OCI-LY7 (cell line): ENCODE measurements at regions not wholly inside any gene's neighbourhood (a gene's known extent, or its start where the extent isn't known, plus 50 kb on each side); places are given as distances from the start of the nearest gene placed in this dataset.

Experiments used
- BruUV-seq: library from RNA; stranded (reverse); fragments of 400-500 nt; replicated peaks from 2 replicates; lab custom pipeline; 2021; lab: Mats Ljungman, UMichigan
- CTCF ChIA-PET: fragments of 300-600 bp; sonication (Branson Sonifier 250); formaldehyde crosslinking; loops from one replicate; lab custom pipeline; 2022; ENCODE audit warnings: antibody characterized with exemption; ENCODE audit not compliant: unreplicated experiment; lab: Charles Lee
- POLR2A ChIA-PET: fragments of 300-600 bp; sonication (Branson Sonifier 250); formaldehyde crosslinking; loops from one replicate; lab custom pipeline; 2022; ENCODE audit warnings: antibody characterized with exemption; lab: Charles Lee
- DNase-seq: peaks from one replicate; pipeline ENCODE4 v3.0.0-alpha.2; 2015; ENCODE audit warnings: low spot score
- H2AFZ ChIP-seq: fragments of 200-600 bp; sonication (generic), shearing (Covaris generic); 2 replicates; pipeline ENCODE4 v1.6.1; 2014; ENCODE audit warnings: mild to moderate bottlenecking, antibody characterized with exemption, low read length, moderate library complexity
- H3K27ac ChIP-seq: fragments of 200-600 bp; sonication (generic); 2 replicates; pipeline ENCODE4 v1.5.1; 2014; ENCODE audit warnings: mixed run types, low read depth, mild to moderate bottlenecking, moderate library complexity, low read length, inconsistent platforms; ENCODE audit not compliant: poor library complexity, severe bottlenecking
- H3K36me3 ChIP-seq: fragments of 200-600 bp; sonication (generic); 2 replicates; pipeline ENCODE4 v1.6.1; 2014; ENCODE audit warnings: mild to moderate bottlenecking, antibody characterized with exemption, low read length, moderate library complexity, mixed read lengths; ENCODE audit not compliant: insufficient read depth
- H3K4me1 ChIP-seq: fragments of 200-600 bp; sonication (generic); 2 replicates; pipeline ENCODE4 v1.5.1; 2014; ENCODE audit warnings: mild to moderate bottlenecking, low read length; ENCODE audit not compliant: insufficient read depth, poor library complexity, severe bottlenecking
- H3K4me2 ChIP-seq: fragments of 200-600 bp; sonication (generic); 2 replicates; pipeline ENCODE4 v1.6.1; 2014; ENCODE audit warnings: mild to moderate bottlenecking, low read length
- H3K4me3 ChIP-seq: fragments of 200-600 bp; sonication (generic); 2 replicates; pipeline ENCODE4 v1.5.1; 2014; ENCODE audit warnings: mild to moderate bottlenecking, low read depth, low read length; ENCODE audit not compliant: poor library complexity, severe bottlenecking
- H3K79me2 ChIP-seq: fragments of 200-600 bp; sonication (generic); 2 replicates; pipeline ENCODE4 v1.6.1; 2016; ENCODE audit warnings: low read depth, mild to moderate bottlenecking, low read length, moderate library complexity, mixed read lengths; ENCODE audit not compliant: insufficient read depth
- H3K9me2 ChIP-seq: fragments of 200-600 bp; sonication (generic); 2 replicates; pipeline ENCODE4 v1.6.1; 2016; ENCODE audit warnings: mild to moderate bottlenecking, low read length, mixed read lengths; ENCODE audit not compliant: insufficient read depth
- H3K9me3 ChIP-seq: fragments of 200-600 bp; sonication (generic); 2 replicates; pipeline ENCODE4 v1.6.1; 2014; ENCODE audit warnings: mild to moderate bottlenecking, mixed run types, low read length, mixed read lengths
- H4K20me1 ChIP-seq: fragments of 200-600 bp; sonication (generic); 2 replicates; pipeline ENCODE4 v1.6.1; 2014; ENCODE audit warnings: mild to moderate bottlenecking, antibody characterized with exemption, low read length, moderate library complexity, mixed read lengths; ENCODE audit not compliant: insufficient read depth
- CTCF ChIP-seq: fragments of 200-600 bp; sonication (generic); conservative IDR thresholded peaks from 2 replicates; pipeline ENCODE4 v1.5.1; 2014; ENCODE audit warnings: mild to moderate bottlenecking, antibody characterized with exemption, low read length, moderate library complexity, mixed read lengths
- EZH2phosphoT487 ChIP-seq: fragments of 200-600 bp; sonication (generic); IDR thresholded peaks from 2 replicates; pipeline ENCODE4 v1.6.1; 2018; ENCODE audit warnings: low read depth, borderline replicate concordance, mild to moderate bottlenecking, mixed run types, antibody characterized with exemption, low read length, moderate library complexity, mixed read lengths
- intact Hi-C: fragments of 100-400 bp; cut with micrococcal nuclease; formaldehyde crosslinking; loops from one replicate; pipeline ENCODE4 v1.10.0; 2022; ENCODE audit not compliant: unreplicated experiment

GRCh38 chr2:236928380-236929037 lies 157.2 kb upstream of the COPS8 start:
- ChIA-PET CTCF (no interaction called here), POLR2A (no interaction called here)
- H3K4me1 ChIP-seq, result no peaks in the 10 kb centered on the region
- no peaks in the 10 kb centered on the region for H3K9me3 ChIP-seq
- H4K20me1 ChIP-seq, result no peaks in the 10 kb centered on the region
- H3K4me2 ChIP-seq, result peak overlapping the region; percentile 3; the same call in 1 of the 2 replicates
- no peak overlapping the region for H3K27ac ChIP-seq
- no peak overlapping the region for H3K4me3 ChIP-seq
- BruUV-seq, result no TSS peak
- no peak for TF ChIP-seq EZH2phosphoT487
- TF ChIP-seq CTCF, result no peak
- intact Hi-C loops, result no loop called here
- peak; percentile 3 for DNase-seq
- peak overlapping the region; percentile 35; the same call in 1 of the 2 replicates for H2AFZ ChIP-seq
- H3K9me2 ChIP-seq, result no peaks in the 10 kb centered on the region
- no peaks in the 10 kb centered on the region for H3K36me3 ChIP-seq
- no peaks in the 10 kb centered on the region for H3K79me2 ChIP-seq

- H3K4me2 ChIP-seq, result no peak overlapping the region
- BruUV-seq, result no TSS peak
- H3K36me3 ChIP-seq, result no peaks in the 10 kb centered on the region
- no peak overlapping the region for H2AFZ ChIP-seq
- no peaks in the 10 kb centered on the region for H3K4me1 ChIP-seq
- no peaks in the 10 kb centered on the region for H3K9me2 ChIP-seq
- DNase-seq, result no peak
- no peaks in the 10 kb centered on the region for H4K20me1 ChIP-seq
- intact Hi-C loops, result no loop called here
- no peak overlapping the region for H3K4me3 ChIP-seq
- no peaks in the 10 kb centered on the region for H3K9me3 ChIP-seq
- no peak overlapping the region for H3K27ac ChIP-seq
- no peaks in the 10 kb centered on the region for H3K79me2 ChIP-seq
- ChIA-PET POLR2A (no interaction called here), CTCF (no interaction called here)
- no peak for TF ChIP-seq CTCF
- no peak for TF ChIP-seq EZH2phosphoT487
These were observed 152.8 kb upstream of the COPS8 start for GRCh38 chr2:236932831-236933361.

- no peak overlapping the region for H3K4me3 ChIP-seq
- H3K4me2 ChIP-seq, result no peak overlapping the region
- no peaks in the 10 kb centered on the region for H4K20me1 ChIP-seq
- BruUV-seq, result no TSS peak
- H3K9me2 ChIP-seq, result no peaks in the 10 kb centered on the region
- no peaks in the 10 kb centered on the region for H3K9me3 ChIP-seq
- H3K4me1 ChIP-seq, result no peaks in the 10 kb centered on the region
- no peak overlapping the region for H2AFZ ChIP-seq
- H3K36me3 ChIP-seq, result no peaks in the 10 kb centered on the region
- POLR2A ChIA-PET, result no interaction called here
- no peak overlapping the region for H3K27ac ChIP-seq
- TF ChIP-seq CTCF (no peak), EZH2phosphoT487 (no peak)
- H3K79me2 ChIP-seq, result no peaks in the 10 kb centered on the region
- CTCF ChIA-PET, result no interaction called here
- intact Hi-C loops, result no loop called here
- DNase-seq, result no peak
These were observed 151.5 kb upstream of the COPS8 start for GRCh38 chr2:236934166-236934565.
